Esophagus squamous epithelium (tissue), 4 donors: ENCODE measurements at regions not wholly inside any gene's neighbourhood (a gene's known extent, or its start where the extent isn't known, plus 50 kb on each side); places are given as distances from the start of the nearest gene placed in this dataset.

Experiments
- POLR2A ChIP-seq, 4 donors: fragments of 450-650 bp; IDR thresholded peaks; one replicate each; pipeline ENCODE4 v1.6.1; 2017; ENCODE audit warnings: antibody characterized with exemption in 4 of 4, mild to moderate bottlenecking in 4 of 4, moderate library complexity in 3 of 4
- TF ChIP-seq, protein P1 (sequence below), 6 experiments: fragments of 450-650 bp in 4 of 6; fragments of 200-600 bp in 2 of 6; sonication (generic) in 2 of 6; IDR thresholded peaks; one replicate each; pipeline ENCODE4 v1.5.1; 2016 to 2019; ENCODE audit warnings: antibody characterized with exemption in 6 of 6, mild to moderate bottlenecking in 4 of 6, moderate library complexity in 4 of 6

DNA sequence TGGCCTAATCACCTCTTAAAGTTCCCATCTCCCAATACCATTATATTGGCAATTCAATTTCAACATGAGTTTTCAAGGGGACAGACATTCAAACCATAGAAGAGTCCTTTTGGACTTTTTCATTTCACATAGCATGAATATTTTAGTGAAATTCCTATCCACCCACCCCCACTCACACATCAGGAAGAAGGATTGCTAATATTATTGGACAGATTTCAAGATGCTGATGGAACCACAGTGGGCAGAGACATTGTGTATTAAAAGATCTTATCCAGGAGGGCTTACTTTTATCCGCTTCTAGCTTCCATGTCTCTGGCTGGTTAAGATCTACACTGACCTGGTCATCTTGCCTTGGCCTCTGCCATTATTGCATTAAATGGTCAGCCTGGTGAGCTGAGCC is 297.4 kb upstream of the ACVR2A start:
- TF ChIP-seq, protein P1, sequence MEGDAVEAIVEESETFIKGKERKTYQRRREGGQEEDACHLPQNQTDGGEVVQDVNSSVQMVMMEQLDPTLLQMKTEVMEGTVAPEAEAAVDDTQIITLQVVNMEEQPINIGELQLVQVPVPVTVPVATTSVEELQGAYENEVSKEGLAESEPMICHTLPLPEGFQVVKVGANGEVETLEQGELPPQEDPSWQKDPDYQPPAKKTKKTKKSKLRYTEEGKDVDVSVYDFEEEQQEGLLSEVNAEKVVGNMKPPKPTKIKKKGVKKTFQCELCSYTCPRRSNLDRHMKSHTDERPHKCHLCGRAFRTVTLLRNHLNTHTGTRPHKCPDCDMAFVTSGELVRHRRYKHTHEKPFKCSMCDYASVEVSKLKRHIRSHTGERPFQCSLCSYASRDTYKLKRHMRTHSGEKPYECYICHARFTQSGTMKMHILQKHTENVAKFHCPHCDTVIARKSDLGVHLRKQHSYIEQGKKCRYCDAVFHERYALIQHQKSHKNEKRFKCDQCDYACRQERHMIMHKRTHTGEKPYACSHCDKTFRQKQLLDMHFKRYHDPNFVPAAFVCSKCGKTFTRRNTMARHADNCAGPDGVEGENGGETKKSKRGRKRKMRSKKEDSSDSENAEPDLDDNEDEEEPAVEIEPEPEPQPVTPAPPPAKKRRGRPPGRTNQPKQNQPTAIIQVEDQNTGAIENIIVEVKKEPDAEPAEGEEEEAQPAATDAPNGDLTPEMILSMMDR (IDR thresholded peaks at IDR 0.05): no peak
- no peak for TF ChIP-seq POLR2A (IDR thresholded peaks at IDR 0.05)
